ENCODE measurements at regions not wholly inside any gene's neighbourhood (a gene's known extent, or its start where the extent isn't known, plus 50 kb on each side); places are given as distances from the start of the nearest gene placed in this dataset.

DNA sequence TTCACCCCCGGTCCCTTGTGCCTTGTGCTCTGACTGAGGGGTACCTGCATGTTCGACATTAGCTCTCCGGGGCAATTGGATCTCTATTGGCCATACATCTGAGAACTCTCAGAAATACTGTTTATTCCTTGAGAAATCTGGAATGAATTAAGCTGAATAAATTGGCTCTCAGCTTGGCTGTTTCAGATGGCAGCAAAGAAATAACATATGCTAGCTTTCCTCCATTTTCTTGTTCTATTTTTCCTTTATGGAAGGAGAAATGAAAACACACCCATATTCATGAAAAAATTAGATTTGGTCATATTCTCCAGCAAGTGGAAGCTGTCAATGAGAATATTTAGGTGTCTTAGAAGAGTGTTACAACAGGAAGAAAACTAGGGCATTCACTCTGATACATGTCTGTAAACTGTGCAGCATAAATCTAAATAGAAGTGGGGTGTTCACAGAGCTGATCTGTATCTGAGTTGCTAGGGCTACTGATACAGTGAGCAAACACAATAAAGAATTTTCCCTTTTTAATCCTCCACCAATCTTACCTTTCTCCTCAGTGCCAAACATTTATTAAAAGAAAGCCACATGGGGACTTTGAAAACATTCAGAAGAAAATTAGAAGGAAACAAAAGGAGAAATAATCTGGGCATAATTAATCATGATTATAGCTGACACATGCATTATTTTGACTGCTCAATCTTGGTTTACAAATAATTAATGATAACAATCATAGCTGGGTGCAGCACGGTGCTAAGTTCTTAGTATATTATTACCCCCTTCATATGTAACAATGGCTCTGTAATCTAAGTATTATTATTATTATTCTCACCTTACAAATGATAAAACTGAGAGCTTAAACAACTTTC lies 671.9 kb upstream of the USP24 start:
- Histone ChIP-seq H3K27me3 (ENCODE audit: control insufficient read depth in 1 of 2, insufficient read depth in 2 of 2, low read length in 2 of 2) (no peaks in the 10 kb centered on the region), H3K4me3 (ENCODE audit: low read depth in 1 of 2, low read length in 2 of 2) (no peak overlapping the region), H3K9me3 (ENCODE audit: control insufficient read depth in 1 of 2, low read length in 2 of 2) (no peaks in the 10 kb centered on the region), H3K27ac (ENCODE audit: low read depth, low read length) (no peak overlapping the region), H3K4me1 (ENCODE audit: control insufficient read depth in 1 of 2, insufficient read depth in 2 of 2, low read length in 2 of 2) (no peaks in the 10 kb centered on the region), H3K36me3 (ENCODE audit: control insufficient read depth in 1 of 2, insufficient read depth in 2 of 2, low read length in 2 of 2) (no peaks in the 10 kb centered on the region), H3K9ac (ENCODE audit: low read depth in 1 of 2, low read length in 2 of 2) (no peak overlapping the region)

DNA sequence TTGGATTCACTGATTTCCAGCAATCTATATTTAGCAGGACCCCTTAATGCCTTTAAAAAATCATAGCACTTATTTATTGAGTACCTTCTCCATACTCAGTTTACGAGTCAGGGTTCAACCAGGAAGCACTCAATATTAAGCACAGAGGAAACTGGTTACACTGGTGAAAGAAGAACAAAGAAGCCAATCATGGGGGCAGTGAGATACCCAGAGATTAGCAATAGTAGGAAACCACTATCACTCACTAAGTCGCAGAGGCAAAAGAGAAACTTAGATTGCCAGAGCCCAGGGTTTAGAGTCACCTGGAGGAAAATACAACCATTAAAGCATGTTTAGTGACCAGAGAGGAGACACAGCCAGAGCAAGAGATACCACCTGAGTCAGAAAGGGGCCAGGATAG lies 670.5 kb upstream of the USP24 start:
- H3K4me1 ChIP-seq (ENCODE audit: control insufficient read depth in 1 of 2, insufficient read depth in 2 of 2, low read length in 2 of 2): no peaks in the 10 kb centered on the region
- no peaks in the 10 kb centered on the region for H3K36me3 ChIP-seq (ENCODE audit: control insufficient read depth in 1 of 2, insufficient read depth in 2 of 2, low read length in 2 of 2)
- H3K9ac ChIP-seq (ENCODE audit: low read depth in 1 of 2, low read length in 2 of 2): no peak overlapping the region
- no peaks in the 10 kb centered on the region for H3K9me3 ChIP-seq (ENCODE audit: control insufficient read depth in 1 of 2, low read length in 2 of 2)
- no peaks in the 10 kb centered on the region for H3K27me3 ChIP-seq (ENCODE audit: control insufficient read depth in 1 of 2, insufficient read depth in 2 of 2, low read length in 2 of 2)
- H3K4me3 ChIP-seq (ENCODE audit: low read depth in 1 of 2, low read length in 2 of 2): no peak overlapping the region
- no peak overlapping the region for H3K27ac ChIP-seq (ENCODE audit: low read depth, low read length)

DNA sequence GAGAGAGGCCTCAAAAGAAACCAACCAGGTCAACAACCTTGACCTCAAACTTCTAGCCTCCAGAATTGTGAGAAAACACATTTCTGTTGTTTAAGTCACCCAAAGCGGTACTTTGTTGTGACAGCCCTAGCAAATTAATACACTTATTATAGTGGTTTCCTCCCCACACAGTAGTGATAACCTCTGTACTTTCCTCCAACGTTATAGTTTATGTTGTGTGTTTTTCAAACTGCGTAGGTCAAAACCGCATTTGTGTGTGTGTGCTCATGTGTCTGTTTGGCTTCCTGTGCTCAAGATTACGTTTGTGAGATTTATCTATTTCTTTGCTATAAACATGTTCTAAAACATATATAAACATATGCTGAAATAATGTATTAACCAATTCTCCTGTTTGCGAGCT lies 667.8 kb upstream of the USP24 start:
- Histone ChIP-seq H3K9me3 (ENCODE audit: control insufficient read depth in 1 of 2, low read length in 2 of 2) (no peaks in the 10 kb centered on the region), H3K9ac (ENCODE audit: low read depth in 1 of 2, low read length in 2 of 2) (no peak overlapping the region), H3K27ac (ENCODE audit: low read depth, low read length) (no peak overlapping the region), H3K4me1 (ENCODE audit: control insufficient read depth in 1 of 2, insufficient read depth in 2 of 2, low read length in 2 of 2) (no peaks in the 10 kb centered on the region), H3K4me3 (ENCODE audit: low read depth in 1 of 2, low read length in 2 of 2) (no peak overlapping the region), H3K27me3 (ENCODE audit: control insufficient read depth in 1 of 2, insufficient read depth in 2 of 2, low read length in 2 of 2) (no peaks in the 10 kb centered on the region), H3K36me3 (ENCODE audit: control insufficient read depth in 1 of 2, insufficient read depth in 2 of 2, low read length in 2 of 2) (no peaks in the 10 kb centered on the region)

DNA sequence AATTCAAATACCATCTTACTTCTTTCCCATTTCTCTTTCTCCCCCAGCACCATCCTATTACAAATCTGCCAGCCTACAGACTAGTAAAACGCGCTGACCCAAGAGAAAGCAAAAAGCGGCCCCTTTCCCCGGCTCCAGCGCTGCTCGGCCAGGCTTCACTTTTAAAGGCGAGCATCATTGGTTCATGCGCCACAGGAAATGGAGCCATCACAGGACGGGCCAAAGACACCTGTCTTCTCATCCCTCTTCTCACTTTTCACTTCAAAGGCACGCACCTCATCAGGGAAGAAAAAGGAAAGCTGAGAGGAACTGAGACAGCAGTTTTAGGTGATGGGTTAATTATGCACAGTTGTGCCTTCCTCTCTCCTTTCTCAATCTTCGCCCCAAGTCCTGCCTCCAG lies 664.2 kb upstream of the USP24 start:
- H3K4me1 ChIP-seq (ENCODE audit: control insufficient read depth in 1 of 2, insufficient read depth in 2 of 2, low read length in 2 of 2): no peaks in the 10 kb centered on the region
- no peaks in the 10 kb centered on the region for H3K27me3 ChIP-seq (ENCODE audit: control insufficient read depth in 1 of 2, insufficient read depth in 2 of 2, low read length in 2 of 2)
- H3K9me3 ChIP-seq (ENCODE audit: control insufficient read depth in 1 of 2, low read length in 2 of 2): no peaks in the 10 kb centered on the region
- no peak overlapping the region for H3K27ac ChIP-seq (ENCODE audit: low read depth, low read length)
- H3K4me3 ChIP-seq (ENCODE audit: low read depth in 1 of 2, low read length in 2 of 2): no peak overlapping the region
- H3K9ac ChIP-seq (ENCODE audit: low read depth in 1 of 2, low read length in 2 of 2): no peak overlapping the region
- no peaks in the 10 kb centered on the region for H3K36me3 ChIP-seq (ENCODE audit: control insufficient read depth in 1 of 2, insufficient read depth in 2 of 2, low read length in 2 of 2)

- Histone ChIP-seq H3K36me3 (ENCODE audit: control insufficient read depth in 1 of 2, insufficient read depth in 2 of 2, low read length in 2 of 2) (no peaks in the 10 kb centered on the region), H3K27ac (ENCODE audit: low read depth, low read length) (no peak overlapping the region), H3K4me1 (ENCODE audit: control insufficient read depth in 1 of 2, insufficient read depth in 2 of 2, low read length in 2 of 2) (no peaks in the 10 kb centered on the region), H3K4me3 (ENCODE audit: low read depth in 1 of 2, low read length in 2 of 2) (no peak overlapping the region), H3K9ac (ENCODE audit: low read depth in 1 of 2, low read length in 2 of 2) (no peak overlapping the region), H3K27me3 (ENCODE audit: control insufficient read depth in 1 of 2, insufficient read depth in 2 of 2, low read length in 2 of 2) (no peaks in the 10 kb centered on the region), H3K9me3 (ENCODE audit: control insufficient read depth in 1 of 2, low read length in 2 of 2) (no peaks in the 10 kb centered on the region)
Measured at GRCh38 chr1:55877437-55878232, 662.5 kb upstream of the USP24 start.

GRCh38 chr1:55876276-55877060 lies 661.3 kb upstream of the USP24 start:
- Histone ChIP-seq H3K9ac (ENCODE audit: low read depth in 1 of 2, low read length in 2 of 2) (no peak overlapping the region), H3K4me3 (ENCODE audit: low read depth in 1 of 2, low read length in 2 of 2) (no peak overlapping the region), H3K4me1 (ENCODE audit: control insufficient read depth in 1 of 2, insufficient read depth in 2 of 2, low read length in 2 of 2) (no peaks in the 10 kb centered on the region), H3K36me3 (ENCODE audit: control insufficient read depth in 1 of 2, insufficient read depth in 2 of 2, low read length in 2 of 2) (no peaks in the 10 kb centered on the region), H3K27ac (ENCODE audit: low read depth, low read length) (no peak overlapping the region), H3K9me3 (ENCODE audit: control insufficient read depth in 1 of 2, low read length in 2 of 2) (no peaks in the 10 kb centered on the region), H3K27me3 (ENCODE audit: control insufficient read depth in 1 of 2, insufficient read depth in 2 of 2, low read length in 2 of 2) (no peaks in the 10 kb centered on the region)

- no peak overlapping the region for H3K27ac ChIP-seq (ENCODE audit: low read depth, low read length)
- no peaks in the 10 kb centered on the region for H3K4me1 ChIP-seq (ENCODE audit: control insufficient read depth in 1 of 2, insufficient read depth in 2 of 2, low read length in 2 of 2)
- H3K9me3 ChIP-seq (ENCODE audit: control insufficient read depth in 1 of 2, low read length in 2 of 2): no peaks in the 10 kb centered on the region
- H3K9ac ChIP-seq (ENCODE audit: low read depth in 1 of 2, low read length in 2 of 2): no peak overlapping the region
- H3K36me3 ChIP-seq (ENCODE audit: control insufficient read depth in 1 of 2, insufficient read depth in 2 of 2, low read length in 2 of 2): no peaks in the 10 kb centered on the region
- no peaks in the 10 kb centered on the region for H3K27me3 ChIP-seq (ENCODE audit: control insufficient read depth in 1 of 2, insufficient read depth in 2 of 2, low read length in 2 of 2)
- H3K4me3 ChIP-seq (ENCODE audit: low read depth in 1 of 2, low read length in 2 of 2): no peak overlapping the region
Measured at GRCh38 chr1:55870106-55870505, 654.9 kb upstream of the USP24 start.

- Histone ChIP-seq H3K27ac (ENCODE audit: low read depth, low read length) (no peak overlapping the region), H3K4me3 (ENCODE audit: low read depth in 1 of 2, low read length in 2 of 2) (no peak overlapping the region), H3K4me1 (ENCODE audit: control insufficient read depth in 1 of 2, insufficient read depth in 2 of 2, low read length in 2 of 2) (no peaks in the 10 kb centered on the region)
Measured at GRCh38 chr1:55869065-55869464, 653.9 kb upstream of the USP24 start.

GRCh38 chr1:55868026-55868425 lies 652.9 kb upstream of the USP24 start:
- no peaks in the 10 kb centered on the region for H3K4me1 ChIP-seq (ENCODE audit: control insufficient read depth in 1 of 2, insufficient read depth in 2 of 2, low read length in 2 of 2)
- H3K27ac ChIP-seq (ENCODE audit: low read depth, low read length): no peak overlapping the region
- no peaks in the 10 kb centered on the region for H3K36me3 ChIP-seq (ENCODE audit: control insufficient read depth in 1 of 2, insufficient read depth in 2 of 2, low read length in 2 of 2)
- no peaks in the 10 kb centered on the region for H3K27me3 ChIP-seq (ENCODE audit: control insufficient read depth in 1 of 2, insufficient read depth in 2 of 2, low read length in 2 of 2)
- H3K9ac ChIP-seq (ENCODE audit: low read depth in 1 of 2, low read length in 2 of 2): no peak overlapping the region
- H3K9me3 ChIP-seq (ENCODE audit: control insufficient read depth in 1 of 2, low read length in 2 of 2): no peaks in the 10 kb centered on the region
- H3K4me3 ChIP-seq (ENCODE audit: low read depth in 1 of 2, low read length in 2 of 2): no peak overlapping the region

More at GRCh38 chr1:55869065-55869464, 653.9 kb upstream of the USP24 start:
- Histone ChIP-seq H3K36me3 (ENCODE audit: control insufficient read depth in 1 of 2, insufficient read depth in 2 of 2, low read length in 2 of 2) (no peaks in the 10 kb centered on the region), H3K9ac (ENCODE audit: low read depth in 1 of 2, low read length in 2 of 2) (no peak overlapping the region), H3K27me3 (ENCODE audit: control insufficient read depth in 1 of 2, insufficient read depth in 2 of 2, low read length in 2 of 2) (no peaks in the 10 kb centered on the region), H3K9me3 (ENCODE audit: control insufficient read depth in 1 of 2, low read length in 2 of 2) (no peaks in the 10 kb centered on the region)
